Heart left ventricle (tissue), 16 donors: ENCODE measurements at regions not wholly inside any gene's neighbourhood (a gene's known extent, or its start where the extent isn't known, plus 50 kb on each side); places are given as distances from the start of the nearest gene placed in this dataset.

Experiments used
- ATAC-seq, 4 donors: fragments of 200-7000 bp; cut with Tn5 transposase; one replicate each; pipeline ENCODE4 v1.9.1; 2020 to 2022; ENCODE audit warnings: moderate library complexity in 4 of 4, mild to moderate bottlenecking in 3 of 4, moderate number of reproducible peaks in 1 of 4
- DNase-seq, 5 donors: peaks; one replicate each; pipeline ENCODE4 v3.0.0-alpha.2; 2020
- H3K27ac ChIP-seq, 12 donors: fragments of 200-600 bp; sonication (generic) in 4 of 12; one replicate each; pipeline versions ENCODE4 v1.5.0 to v1.8.0; 2016 to 2022; ENCODE audit warnings: mild to moderate bottlenecking in 2 of 12
- H3K27me3 ChIP-seq, 9 donors: fragments of 200-600 bp; sonication (generic) in 2 of 9; one replicate each; pipeline versions ENCODE4 v1.5.1 to v1.8.0; 2016 to 2022; ENCODE audit warnings: mild to moderate bottlenecking in 3 of 9
- H3K36me3 ChIP-seq, 9 donors: fragments of 200-600 bp; sonication (generic) in 2 of 9; one replicate each; pipeline versions ENCODE4 v1.5.0 to v1.8.0; 2018 to 2022; ENCODE audit warnings: mild to moderate bottlenecking in 2 of 9
- H3K4me1 ChIP-seq, 12 donors: fragments of 200-600 bp; sonication (generic) in 4 of 12; one replicate each; pipeline versions ENCODE4 v1.5.0 to v1.8.0; 2016 to 2022; ENCODE audit warnings: mild to moderate bottlenecking in 3 of 12
- H3K4me3 ChIP-seq, 12 donors: fragments of 200-600 bp; sonication (generic) in 4 of 12; one replicate each; pipeline versions ENCODE4 v1.5.0 to v1.8.0; 2017 to 2022; ENCODE audit warnings: mild to moderate bottlenecking in 9 of 12, moderate library complexity in 4 of 12
- H3K9me3 ChIP-seq, 12 donors: fragments of 200-600 bp; sonication (generic) in 4 of 12; one replicate each; pipeline versions ENCODE4 v1.5.0 to v1.8.0; 2016 to 2022; ENCODE audit warnings: mild to moderate bottlenecking in 1 of 12
- CTCF ChIP-seq, 12 donors: fragments of 200-600 bp; sonication (generic) in 4 of 12; IDR thresholded peaks; one replicate each; pipeline versions ENCODE4 v1.5.0 to v1.8.0; 2018 to 2022; ENCODE audit warnings: antibody characterized with exemption in 12 of 12, mild to moderate bottlenecking in 5 of 12
- POLR2A ChIP-seq, 2 donors: fragments of 450-650 bp; IDR thresholded peaks; one replicate each; pipeline ENCODE4 v1.6.1; 2017; ENCODE audit warnings: antibody characterized with exemption in 2 of 2, mild to moderate bottlenecking in 2 of 2, moderate library complexity in 2 of 2
- WGBS, 4 donors: extraction: QIAGEN DNeasy Blood & Tissue Kit in 2 of 4; methylation state at CpG; one replicate each; pipeline versions ENCODE4 v1.1.5 to v1.1.7; 2013 to 2018; 5-methylcytosine and 5-hydroxymethylcytosine counted together
- intact Hi-C, 10 donors: fragments of 100-400 bp; cut with DNase I; formaldehyde crosslinking; loops; one replicate each; pipeline versions ENCODE4 v1.11.1 to v1.14.2; 2022
- donor health status: ischemic (EF 13 %, LVEDD 7.1; RV severe dilation, severe dysfunction).
- donor health status: healthy with polysubstance abuse.
- donor health status: DM: no; HTN: yes; CAD: no.
- donor health status: DM: no; HTN: no; CAD: no.
- donor health status: ischemic (EF 25% LVEDD 6.9; RV normal size, moderate dysfunction).
- donor health status: ischemic (EF 25% LVEDD 5.7; RV mildly dilated, moderate dysfunction).
- donor health status: healthy.
- donor health status: DM: yes; HTN: yes; CAD: no.
- donor health status: ischemic (EF 35%, LVEDD 5.7; RV mildly dilated, moderate dysfunction).
- donor health status: nonischemic (EF 11% LVEDD 7.7; RV severe dilation, severe dysfunction).
- donor health status: DM: yes; HTN: yes; CAD: no.
- donor health status: PGD.
- donor health status: ischemic (EF 29% LVEDD 5.4; RV normal size, mild dysfunction).
- donor health status: nonischemic (EF 23%, LVEDD 6.1; RV moderate dilation, normal function).

- 78 to 90% (median 84%) methylated on average over 1 of the region's 1 CpG for WGBS, 4 donors
Measured at GRCh38 chr2:146131785-146132184, 1611.9 kb upstream of the ZEB2 start.

GRCh38 chr2:146131048-146131447 is 1611.1 kb upstream of the ZEB2 start:
- no peak for TF ChIP-seq POLR2A (IDR thresholded peaks at IDR 0.05)
- ATAC-seq: no peak
- WGBS, 4 donors: 28 to 68% (median 56%) methylated on average over 2 of the region's 2 CpGs

More at GRCh38 chr2:146131785-146132184, 1611.9 kb upstream of the ZEB2 start:
- TF ChIP-seq POLR2A (IDR thresholded peaks at IDR 0.05): no peak
- no peak for TF ChIP-seq CTCF (IDR thresholded peaks at IDR 0.05)
- Histone ChIP-seq H3K4me1 (no peaks in the 10 kb centered on the region), H3K36me3 (no peaks in the 10 kb centered on the region), H3K27me3 (no peaks in the 10 kb centered on the region), H3K4me3 (no peak overlapping the region), H3K9me3 (no peaks in the 10 kb centered on the region), H3K27ac (no peak overlapping the region)
- no peak for ATAC-seq
- no peak for DNase-seq
- intact Hi-C loops: no loop called here

GRCh38 chr2:146130290-146130689 is 1610.4 kb upstream of the ZEB2 start:
- intact Hi-C loops: no loop called here
- no peaks in the 10 kb centered on the region for H3K27me3 ChIP-seq
- H3K9me3 ChIP-seq: no peaks in the 10 kb centered on the region
- H3K4me1 ChIP-seq: no peaks in the 10 kb centered on the region
- no peak overlapping the region for H3K4me3 ChIP-seq
- DNase-seq: no peak
- 73 to 95% (median 84%) methylated on average over 3 to 4 of the region's 4 CpGs for WGBS, 4 donors
- ATAC-seq: no peak
- H3K27ac ChIP-seq: no peak overlapping the region
- H3K36me3 ChIP-seq: no peaks in the 10 kb centered on the region
- TF ChIP-seq POLR2A (IDR thresholded peaks at IDR 0.05) (no peak), CTCF (IDR thresholded peaks at IDR 0.05) (no peak)

More at GRCh38 chr2:146131048-146131447, 1611.1 kb upstream of the ZEB2 start:
- H3K9me3 ChIP-seq: no peaks in the 10 kb centered on the region
- H3K27me3 ChIP-seq: no peaks in the 10 kb centered on the region
- no peak overlapping the region for H3K4me3 ChIP-seq
- intact Hi-C loops: no loop called here
- H3K27ac ChIP-seq: no peak overlapping the region
- no peaks in the 10 kb centered on the region for H3K36me3 ChIP-seq
- DNase-seq: no peak
- no peaks in the 10 kb centered on the region for H3K4me1 ChIP-seq

- DNase-seq: no peak
Measured at GRCh38 chr2:146129231-146129630, 1609.3 kb upstream of the ZEB2 start.

More at GRCh38 chr2:146129231-146129630, 1609.3 kb upstream of the ZEB2 start:
- H3K27me3 ChIP-seq: no peaks in the 10 kb centered on the region
- H3K36me3 ChIP-seq: no peaks in the 10 kb centered on the region
- H3K4me1 ChIP-seq: no peaks in the 10 kb centered on the region
- intact Hi-C loops: no loop called here
- no peak overlapping the region for H3K27ac ChIP-seq
- WGBS, 4 donors: 84 to 89% (median 86%) methylated on average over 2 of the region's 2 CpGs
- H3K9me3 ChIP-seq: no peaks in the 10 kb centered on the region
- no peak for ATAC-seq
- no peak overlapping the region for H3K4me3 ChIP-seq
- no peak for TF ChIP-seq CTCF (IDR thresholded peaks at IDR 0.05)
- TF ChIP-seq POLR2A (IDR thresholded peaks at IDR 0.05): no peak
